Right cardiac atrium (tissue), 5 donors: ENCODE measurements at regions not wholly inside any gene's neighbourhood (a gene's known extent, or its start where the extent isn't known, plus 50 kb on each side); places are given as distances from the start of the nearest gene placed in this dataset.
"Not testable (repeated sequence)": the region's sequence is repeated elsewhere in the genome, so short reads cannot be mapped to it uniquely, and the experiment has no call there.

ENCODE experiments used
- ATAC-seq, 2 donors: fragments of 200-7000 bp; cut with Tn5 transposase; one replicate each; pipeline versions ENCODE4 v1.8.0 to v1.9.1; 2020; ENCODE audit warnings: moderate library complexity in 2 of 2, mild to moderate bottlenecking in 1 of 2
- DNase-seq, 3 donors: peaks; one replicate each; pipeline ENCODE4 v3.0.0-alpha.2; 2020
- H3K27ac ChIP-seq: one replicate; pipeline ENCODE4 v1.5.1; 2013; ENCODE audit warnings: mild to moderate bottlenecking, low read length, control low read depth, moderate library complexity
- H3K27me3 ChIP-seq: one replicate; pipeline ENCODE4 v1.6.1; 2013; ENCODE audit not compliant: control insufficient read depth, insufficient read depth
- H3K4me1 ChIP-seq: one replicate; pipeline ENCODE4 v1.6.1; 2013; ENCODE audit warnings: low read length; ENCODE audit not compliant: control insufficient read depth, insufficient read depth
- H3K4me3 ChIP-seq: one replicate; pipeline ENCODE4 v1.5.1; 2013; ENCODE audit warnings: low read length, control low read depth
- H3K9me3 ChIP-seq: one replicate; pipeline ENCODE4 v1.6.1; 2013; ENCODE audit warnings: low read length; ENCODE audit not compliant: control insufficient read depth
- WGBS: extraction: QIAGEN DNeasy Blood & Tissue Kit; methylation state at CpG from one replicate; pipeline ENCODE4 v1.1.7; 2013; 5-methylcytosine and 5-hydroxymethylcytosine counted together
- intact Hi-C, 4 donors: fragments of 100-400 bp; cut with DNase I; formaldehyde crosslinking; loops; one replicate each; pipeline versions ENCODE4 v1.11.0 to v1.14.0; 2022 to 2023
- donor health status: healthy with polysubstance abuse.
- donor health status: DM: no; HTN: yes; CAD: no.
- donor health status: DM: no; HTN: no; CAD: no.
- donor health status: DM: no; HTN: yes; CAD: no; lungs with severe emphysema.
- donor health status: DM: yes; HTN: yes; CAD: no.

DNA sequence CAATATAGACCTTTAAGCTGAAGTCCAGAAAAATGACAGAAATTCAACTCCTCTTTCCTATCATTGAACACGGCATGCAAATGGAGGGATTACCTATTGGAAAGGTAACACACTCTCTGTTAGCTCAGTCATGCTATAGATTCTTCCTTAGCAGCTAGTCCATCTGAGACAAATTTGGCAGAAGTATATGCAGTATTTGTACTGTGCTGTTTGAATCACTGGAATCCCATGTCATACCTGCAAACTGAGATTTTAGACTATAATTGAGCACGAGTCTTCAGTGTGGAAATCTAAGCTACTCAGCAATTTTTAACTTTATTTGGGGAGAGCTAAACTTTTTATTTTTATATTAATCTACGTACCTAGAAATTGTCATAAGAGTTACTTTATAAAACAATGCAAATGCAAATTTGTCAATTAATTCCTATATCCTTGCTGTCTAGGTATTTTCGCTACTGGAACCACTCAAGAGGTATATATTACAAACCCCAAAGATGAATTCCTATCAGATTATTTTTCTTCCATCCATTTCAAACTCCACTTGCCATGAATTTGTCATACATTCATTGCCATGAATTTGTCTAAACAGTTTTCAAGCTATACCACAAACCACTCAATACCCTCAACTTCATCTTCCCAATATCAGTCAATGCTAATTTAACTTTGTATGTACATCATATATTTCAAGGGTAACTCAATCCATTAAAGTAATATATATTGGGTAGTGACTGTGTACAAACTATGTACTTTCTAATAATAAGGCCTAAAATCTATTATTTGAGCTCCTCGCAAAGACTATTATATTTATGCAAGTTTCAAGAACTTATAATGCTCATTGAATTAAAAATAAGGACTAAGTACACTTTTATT is 224.8 kb downstream of the MEF2C start:
- no peak overlapping the region for H3K27ac ChIP-seq
- WGBS: 78% methylated on average over 5 of the region's 5 CpGs
- ATAC-seq: no peak
- DNase-seq: no peak
- H3K4me3 ChIP-seq: no peak overlapping the region
- no peaks in the 10 kb centered on the region for H3K4me1 ChIP-seq
- intact Hi-C loops: no loop called here
- H3K9me3 ChIP-seq: no peaks in the 10 kb centered on the region
- H3K27me3 ChIP-seq: peaks cover 5% of the 10 kb centered on the region

- no peak overlapping the region for H3K27ac ChIP-seq
- H3K27me3 ChIP-seq: no peaks in the 10 kb centered on the region
- intact Hi-C loops: no loop called here
- WGBS: 50% methylated on average over 1 of the region's 1 CpG
- no peaks in the 10 kb centered on the region for H3K9me3 ChIP-seq
- ATAC-seq (no peak), DNase-seq (no peak)
- H3K4me3 ChIP-seq: no peak overlapping the region
- H3K4me1 ChIP-seq: no peaks in the 10 kb centered on the region
Observed at GRCh38 chr5:88657136-88657535, 225.8 kb downstream of the MEF2C start.

DNA sequence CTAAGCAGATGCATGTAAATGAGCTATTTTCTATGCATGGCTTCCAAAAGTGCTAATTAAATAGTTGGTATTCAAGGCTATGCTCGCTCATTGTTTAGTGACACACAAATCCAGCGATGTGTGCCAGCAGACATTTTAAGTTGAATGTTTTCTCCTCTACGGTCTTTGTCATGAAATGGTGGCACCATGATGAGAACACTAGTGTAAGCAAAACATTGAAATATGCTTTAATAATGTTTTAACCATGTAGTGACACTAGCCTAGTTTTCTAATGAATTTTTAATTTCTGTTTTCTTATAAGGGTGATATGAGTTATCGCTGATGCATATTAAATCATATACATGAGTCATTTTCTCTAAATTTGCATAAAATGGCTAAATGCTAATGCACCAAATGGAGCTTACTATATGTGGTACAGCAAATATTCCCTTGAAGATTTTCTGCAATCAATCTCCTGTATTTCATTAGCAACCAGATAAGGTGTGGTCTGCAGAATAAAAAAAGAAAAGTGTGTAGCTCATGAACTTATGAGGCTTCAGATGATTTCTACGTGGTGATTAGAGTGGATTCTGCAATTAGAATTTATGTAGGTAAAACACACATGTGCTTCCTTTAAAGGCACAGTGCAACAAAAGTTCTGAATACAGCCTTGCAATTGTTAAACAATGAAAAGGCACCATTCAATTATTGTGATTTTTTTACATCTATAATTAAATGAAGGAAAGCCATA is 226.6 kb downstream of the MEF2C start:
- no peak overlapping the region for H3K27ac ChIP-seq
- DNase-seq (no peak), ATAC-seq (no peak)
- no peak overlapping the region for H3K4me3 ChIP-seq
- WGBS: 72% methylated on average over 5 of the region's 5 CpGs
- H3K9me3 ChIP-seq: no peaks in the 10 kb centered on the region
- no peaks in the 10 kb centered on the region for H3K4me1 ChIP-seq
- intact Hi-C loops: no loop called here
- H3K27me3 ChIP-seq: peaks cover 2% of the 10 kb centered on the region

GRCh38 chr5:88653471-88653870 is 229.5 kb downstream of the MEF2C start:
- Histone ChIP-seq H3K27ac (no peak overlapping the region), H3K4me1 (no peaks in the 10 kb centered on the region), H3K4me3 (no peak overlapping the region), H3K9me3 (no peaks in the 10 kb centered on the region), H3K27me3 (peaks cover 6% of the 10 kb centered on the region)
- ATAC-seq (no peak), DNase-seq (no peak)
- WGBS: 43% methylated on average over 2 of the region's 2 CpGs
- intact Hi-C loops: no loop called here

- no peak overlapping the region for H3K4me3 ChIP-seq
- no peak for DNase-seq
- no peaks in the 10 kb centered on the region for H3K4me1 ChIP-seq
- 74% methylated on average over 2 of the region's 2 CpGs for WGBS
- intact Hi-C loops: no loop called here
- no peaks in the 10 kb centered on the region for H3K9me3 ChIP-seq
- peaks cover 11% of the 10 kb centered on the region for H3K27me3 ChIP-seq
- H3K27ac ChIP-seq: no peak overlapping the region
- ATAC-seq: no peak
Observed at GRCh38 chr5:88647901-88648300, 235.1 kb downstream of the MEF2C start.

DNA sequence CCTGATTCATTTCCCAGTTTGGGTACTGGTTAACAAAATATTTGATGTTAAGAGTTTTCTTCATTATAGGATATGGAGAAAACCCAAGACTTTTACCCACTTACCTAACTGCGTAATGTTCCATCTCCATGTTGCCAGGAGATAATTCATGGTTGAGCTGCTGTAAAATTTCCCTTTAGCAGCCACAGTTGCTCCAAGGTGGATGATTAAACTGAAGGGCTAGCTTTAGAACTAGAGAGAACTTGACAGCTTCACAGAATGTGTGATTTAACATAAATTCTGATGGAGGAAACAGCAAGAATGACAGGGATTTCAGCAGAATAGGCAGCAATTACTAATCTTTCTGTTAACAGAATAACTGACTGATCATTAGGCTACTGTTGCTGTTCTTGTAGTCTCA is 236.1 kb downstream of the MEF2C start:
- no peak overlapping the region for H3K27ac ChIP-seq
- 97% methylated on average over 1 of the region's 1 CpG for WGBS
- intact Hi-C loops: no loop called here
- no peaks in the 10 kb centered on the region for H3K4me1 ChIP-seq
- ATAC-seq: no peak
- peaks cover 11% of the 10 kb centered on the region for H3K27me3 ChIP-seq
- no peaks in the 10 kb centered on the region for H3K9me3 ChIP-seq
- no peak overlapping the region for H3K4me3 ChIP-seq
- no peak for DNase-seq

- Histone ChIP-seq H3K27ac (no peak overlapping the region), H3K4me1 (no peaks in the 10 kb centered on the region), H3K4me3 (no peak overlapping the region), H3K27me3 (peaks cover 9% of the 10 kb centered on the region), H3K9me3 (no peaks in the 10 kb centered on the region)
- intact Hi-C loops: no loop called here
- WGBS: 80% methylated on average over 3 of the region's 3 CpGs
- DNase-seq (no peak), ATAC-seq (no peak)
Observed at GRCh38 chr5:88644676-88645075, 238.3 kb downstream of the MEF2C start.

DNA sequence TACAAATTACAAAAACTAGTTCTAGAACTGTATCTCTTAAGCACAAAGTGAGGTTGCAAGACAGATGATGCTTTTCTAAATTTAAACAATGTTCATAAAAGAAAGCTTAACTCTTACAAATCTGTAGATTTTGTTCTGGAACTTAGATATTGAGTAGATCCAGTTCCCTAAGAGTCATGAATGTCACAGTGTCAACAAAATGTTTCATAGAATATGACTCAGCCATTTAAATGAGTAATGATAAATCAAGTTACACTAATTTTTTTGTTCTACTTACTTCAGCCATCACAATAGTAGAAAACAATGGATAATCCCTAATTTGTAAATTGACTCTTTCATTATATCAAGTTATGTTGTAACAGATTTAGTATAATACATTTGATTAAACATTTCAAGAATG is 239.7 kb downstream of the MEF2C start:
- intact Hi-C loops: no loop called here
- no peak for DNase-seq
- Histone ChIP-seq H3K27me3 (peaks cover 5% of the 10 kb centered on the region), H3K9me3 (no peaks in the 10 kb centered on the region), H3K27ac (no peak overlapping the region), H3K4me1 (no peaks in the 10 kb centered on the region), H3K4me3 (no peak overlapping the region)
- ATAC-seq: no peak

GRCh38 chr5:88634014-88634413 is 249.0 kb downstream of the MEF2C start:
- 37% methylated on average over 2 of the region's 2 CpGs for WGBS
- H3K27ac ChIP-seq: no peak overlapping the region
- no peak overlapping the region for H3K4me3 ChIP-seq
- intact Hi-C loops: no loop called here
- no peak for ATAC-seq
- H3K27me3 ChIP-seq: no peaks in the 10 kb centered on the region
- no peaks in the 10 kb centered on the region for H3K4me1 ChIP-seq
- no peak for DNase-seq
- H3K9me3 ChIP-seq: no peaks in the 10 kb centered on the region

- H3K4me1 ChIP-seq, H3K27me3 ChIP-seq, intact Hi-C loops, H3K27ac ChIP-seq, DNase-seq, ATAC-seq, H3K9me3 ChIP-seq, H3K4me3 ChIP-seq: not testable (repeated sequence)
- WGBS: 86% methylated on average over 5 of the region's 5 CpGs
Observed at GRCh38 chr5:88622890-88623289, 260.1 kb downstream of the MEF2C start.

- H3K9me3 ChIP-seq, DNase-seq, H3K27ac ChIP-seq, intact Hi-C loops, H3K27me3 ChIP-seq, H3K4me3 ChIP-seq, H3K4me1 ChIP-seq, ATAC-seq: not testable (repeated sequence)
- 95% methylated on average over 15 of the region's 32 CpGs for WGBS
Observed at GRCh38 chr5:88615767-88616166, 267.2 kb downstream of the MEF2C start.
